SW 1271 (cell line): ENCODE measurements at regions not wholly inside any gene's neighbourhood (a gene's known extent, or its start where the extent isn't known, plus 50 kb on each side); places are given as distances from the start of the nearest gene placed in this dataset.
"Not testable (repeated sequence)": the region's sequence is repeated elsewhere in the genome, so short reads cannot be mapped to it uniquely, and the experiment has no call there.

Experiments
- DNase-seq, 2 experiments: peaks; one replicate each; lab custom pipeline; 2025; lab: John Stamatoyannopoulos, UW

DNA sequence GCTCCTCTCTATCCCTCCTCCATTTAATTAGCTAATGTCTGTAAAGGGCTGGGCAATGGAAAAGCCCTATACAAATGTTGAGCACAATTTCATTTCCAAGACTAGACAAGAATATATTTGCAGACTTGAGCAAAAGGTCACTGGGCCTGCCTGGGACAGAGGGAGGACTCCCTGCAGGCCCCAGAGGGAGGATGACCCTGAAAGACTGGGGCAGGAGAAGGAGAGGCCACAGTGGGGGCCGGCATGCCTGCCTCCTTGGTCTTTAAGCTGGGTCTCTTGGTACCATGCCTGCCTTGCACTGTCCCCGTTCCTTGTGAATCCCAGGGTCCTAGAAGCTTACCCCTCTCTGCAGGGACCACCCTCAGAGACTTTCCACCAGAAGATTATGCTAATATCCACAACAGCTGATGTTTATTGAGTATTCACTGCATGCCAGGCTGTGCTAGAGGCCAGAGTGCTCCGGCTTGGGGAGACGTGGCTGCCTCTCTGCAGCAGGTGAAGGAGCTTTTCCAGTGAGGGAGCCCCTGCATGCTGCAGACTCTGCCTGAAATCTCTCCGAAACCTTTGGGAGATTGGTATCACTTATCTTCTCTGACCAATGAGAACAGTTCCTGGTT is 72.7 kb upstream of the HSPA9 start:
- DNase-seq: no peak

DNA sequence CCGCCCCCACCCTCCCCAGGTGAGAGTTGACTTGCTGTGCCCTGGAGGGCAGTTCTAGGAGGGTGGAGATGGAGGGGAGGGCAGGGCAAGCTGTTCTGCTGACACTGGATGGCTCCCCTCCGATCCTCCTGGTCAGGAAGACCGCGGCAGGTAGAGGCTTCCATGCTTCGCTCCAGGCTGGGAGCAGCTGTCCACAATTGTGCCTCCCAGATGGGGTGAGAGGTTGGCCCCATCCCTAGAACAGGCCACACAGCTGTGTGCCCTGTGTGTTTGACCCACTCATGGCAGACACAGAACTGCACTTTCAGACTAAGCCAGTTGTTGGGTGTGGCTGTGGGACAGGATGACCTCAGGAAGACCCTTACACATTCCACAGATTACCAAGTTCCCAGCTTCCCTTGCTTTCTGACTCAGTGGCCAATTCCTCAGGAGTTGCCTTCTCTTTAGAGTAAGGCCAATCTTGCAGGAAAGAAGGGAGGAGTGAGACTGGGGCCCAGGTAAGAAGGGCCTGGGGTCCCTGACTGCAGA is 72.1 kb upstream of the HSPA9 start:
- DNase-seq: no peak

DNA sequence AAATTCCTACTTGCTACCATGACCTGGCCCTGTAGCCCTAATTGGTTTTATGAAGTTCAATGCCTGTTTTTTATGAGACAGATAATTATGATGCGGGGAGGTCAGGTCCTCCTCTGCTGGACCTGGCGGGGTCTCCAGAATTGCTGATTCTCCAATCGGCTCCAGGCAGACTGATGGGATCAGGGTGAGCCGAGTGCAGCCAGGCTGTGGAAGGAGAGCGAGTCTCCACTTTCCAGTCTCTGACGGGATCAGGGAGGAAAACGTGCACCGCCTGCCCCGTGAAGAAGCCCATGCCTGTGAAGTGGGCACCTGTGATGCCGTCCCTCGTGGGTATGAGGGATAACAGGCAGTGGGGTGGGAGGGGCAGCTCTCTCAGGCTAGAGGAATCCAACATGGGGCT is 71.5 kb upstream of the HSPA9 start:
- no peak for DNase-seq

DNA sequence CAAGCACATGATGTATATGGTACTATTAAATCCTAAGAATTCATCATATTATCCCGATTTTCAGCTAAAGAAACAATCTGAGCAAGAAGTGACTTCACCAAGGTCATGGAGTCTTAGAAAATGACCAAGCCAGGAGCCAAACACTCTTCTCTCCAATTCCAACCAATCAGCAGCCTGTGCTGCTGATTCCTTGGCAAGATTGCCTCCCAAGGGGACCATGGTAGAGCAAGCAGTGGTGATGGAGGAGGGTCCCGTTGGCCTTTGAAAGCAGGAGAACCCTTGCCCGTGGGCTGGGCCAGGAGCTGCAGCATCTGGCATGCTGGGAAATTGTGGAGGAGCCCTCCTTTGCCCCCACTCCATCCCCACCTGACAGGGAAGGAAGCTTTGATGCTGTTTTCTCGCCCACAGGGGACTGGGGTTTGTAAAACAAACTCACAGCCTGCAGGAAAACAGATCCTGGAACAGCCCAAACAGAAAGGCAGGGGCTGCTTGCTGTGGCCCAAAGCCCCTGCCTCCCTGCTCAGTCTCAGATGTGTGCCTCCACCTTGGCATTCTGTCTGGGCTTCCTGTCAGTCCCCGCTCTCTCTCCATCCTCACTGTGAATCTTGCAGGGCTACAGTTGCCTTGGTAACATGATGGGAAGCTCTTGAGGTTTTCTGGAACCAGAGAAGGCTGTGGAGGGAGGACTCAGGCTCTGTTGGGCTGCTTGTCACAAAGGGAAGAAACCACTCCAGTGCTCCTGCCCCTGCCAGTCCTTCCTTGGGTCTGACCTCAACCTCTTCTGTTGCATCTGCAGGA is 70.8 kb upstream of the HSPA9 start:
- DNase-seq: no peak

DNA sequence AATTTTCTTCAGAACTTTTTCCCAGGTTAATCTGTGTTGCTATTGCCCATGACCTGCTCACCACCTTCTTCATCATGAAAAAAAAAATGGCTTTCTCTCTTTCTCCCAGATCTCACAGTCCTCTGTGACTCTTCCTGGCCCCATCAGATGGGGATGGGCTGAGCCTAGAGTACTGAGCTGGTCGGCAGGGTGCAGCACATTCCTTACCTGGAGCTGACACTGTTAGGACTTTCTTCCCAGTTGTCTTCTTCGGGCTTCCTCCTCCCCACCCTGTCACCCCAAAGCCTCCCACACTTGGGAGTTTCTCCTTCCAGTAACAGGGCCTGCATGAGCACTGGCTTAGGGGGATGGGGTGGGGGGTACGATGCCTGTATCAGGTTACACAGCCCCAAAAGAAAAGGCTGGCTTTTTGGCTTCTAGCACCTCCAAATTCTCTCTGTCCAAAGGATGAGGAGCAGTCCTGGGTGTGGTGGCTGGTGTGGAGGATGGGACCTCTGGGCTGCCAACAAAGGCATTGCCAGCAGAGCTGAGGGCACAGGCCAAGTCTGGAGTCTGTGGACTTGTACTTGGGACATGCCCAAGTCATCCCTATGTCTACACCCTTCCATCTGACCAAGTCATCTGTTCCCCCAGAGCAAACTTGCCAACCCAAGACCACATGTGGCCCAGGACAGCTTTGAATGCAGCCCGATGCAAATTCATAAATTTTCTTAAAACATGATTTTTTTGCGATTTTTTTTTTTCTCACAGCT is 68.0 kb upstream of the HSPA9 start:
- DNase-seq: no peak

DNA sequence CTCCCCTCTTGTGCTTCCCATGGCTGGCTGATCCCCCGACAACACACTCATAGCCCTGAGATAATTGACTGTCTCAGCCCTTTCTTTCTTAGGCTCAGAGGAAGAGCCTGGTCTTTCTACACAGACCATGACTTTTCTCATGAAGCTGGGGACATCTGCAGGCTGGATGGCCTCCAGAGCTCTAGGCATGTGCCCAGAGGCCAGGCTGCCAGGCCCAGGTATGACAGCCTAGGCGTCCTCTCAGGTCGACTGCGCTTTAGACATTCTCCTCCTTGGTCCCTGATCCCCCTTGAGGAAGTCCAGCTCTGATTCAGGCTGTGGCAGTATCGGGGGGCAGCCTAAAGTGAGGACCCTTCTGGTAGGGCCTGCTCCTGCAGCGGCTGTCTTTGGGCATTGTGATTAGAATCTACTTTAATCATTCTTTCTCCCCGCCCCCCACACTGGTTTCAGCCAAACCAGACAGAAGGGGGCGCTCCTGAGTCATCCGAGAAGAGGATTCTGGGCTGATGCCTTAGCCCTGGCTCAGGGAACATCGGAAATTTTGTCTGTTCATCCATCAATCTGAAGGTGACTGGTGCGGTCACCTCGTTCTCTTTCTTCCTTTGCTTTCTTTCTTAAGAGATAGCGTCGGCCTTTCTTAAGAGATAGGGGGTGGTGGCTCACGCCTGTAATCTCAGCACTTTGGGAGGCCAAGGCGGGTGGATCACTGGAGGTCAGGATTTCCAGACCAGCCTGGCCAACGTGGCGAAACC is 66.5 kb upstream of the HSPA9 start:
- peak in 1 of 2 experiments; percentile 55 for DNase-seq

DNA sequence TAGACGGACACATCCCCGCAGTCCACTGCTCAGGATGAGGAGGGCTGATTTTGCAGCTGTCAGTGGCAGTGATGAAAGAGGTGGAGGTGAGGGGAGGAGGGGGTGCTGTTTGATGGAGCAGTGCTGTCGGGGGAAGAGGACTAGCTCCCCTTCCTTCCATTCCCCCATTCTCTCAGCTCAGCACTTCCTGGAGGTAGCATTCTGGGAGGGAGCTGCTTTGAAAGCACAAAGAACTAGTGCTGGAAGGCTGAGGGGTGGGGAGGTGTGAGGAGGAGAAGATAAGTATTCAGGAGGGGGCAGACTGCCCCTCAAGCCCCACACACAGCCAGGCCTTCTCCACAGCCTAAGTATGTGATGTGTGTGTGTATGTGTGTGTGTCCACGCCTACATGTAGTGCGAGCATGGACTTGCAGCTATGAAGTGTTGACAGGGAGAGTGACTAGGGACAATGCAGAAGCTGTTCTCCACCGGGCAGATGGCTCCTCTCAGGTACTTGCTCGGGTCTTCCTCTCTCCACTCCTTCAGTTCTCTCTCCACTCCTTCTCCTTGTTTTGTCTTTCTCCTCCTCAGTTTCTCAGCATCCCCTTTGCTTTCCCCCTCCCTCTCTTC is 65.5 kb upstream of the HSPA9 start:
- no peak for DNase-seq

DNA sequence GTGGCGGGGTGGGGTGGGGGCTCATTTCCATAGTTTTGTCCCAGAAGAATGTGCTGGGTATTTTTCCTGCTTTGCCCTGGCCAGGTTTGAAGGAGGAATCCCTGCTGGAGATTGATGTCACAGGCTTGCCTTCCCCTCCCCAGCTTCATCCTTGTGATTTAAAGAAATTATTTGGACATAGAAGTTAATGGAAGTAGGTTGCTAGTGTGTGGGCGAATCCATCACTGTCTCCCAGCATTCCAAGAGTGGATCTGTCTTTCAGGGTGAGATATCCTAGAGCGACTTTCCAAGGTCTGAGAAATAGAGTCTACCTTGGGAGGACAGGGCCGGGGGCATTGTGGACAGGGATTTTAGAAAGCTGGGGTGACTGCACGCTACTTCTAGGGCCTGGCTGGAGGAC is 64.9 kb upstream of the HSPA9 start:
- no peak for DNase-seq

DNA sequence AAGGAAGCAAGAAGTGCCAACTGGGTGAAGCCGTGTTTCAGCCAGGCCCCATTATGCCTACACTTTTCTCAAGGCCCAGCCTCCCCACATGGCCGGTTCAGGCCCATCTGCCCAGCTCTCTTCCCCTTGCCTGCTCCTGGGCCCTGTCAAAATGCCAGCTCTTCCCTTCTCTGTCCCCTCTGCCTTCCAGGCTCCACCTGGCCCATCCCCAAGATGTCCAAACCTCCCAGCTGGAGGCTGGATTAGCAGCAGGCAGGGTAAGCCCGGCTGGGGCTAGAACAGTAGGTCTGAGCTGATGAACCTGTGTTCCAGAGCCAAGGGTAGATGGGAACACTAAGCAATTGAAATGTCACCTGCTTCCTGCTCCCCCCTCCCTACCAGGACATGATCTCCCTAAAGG is 64.1 kb upstream of the HSPA9 start:
- no peak for DNase-seq

DNA sequence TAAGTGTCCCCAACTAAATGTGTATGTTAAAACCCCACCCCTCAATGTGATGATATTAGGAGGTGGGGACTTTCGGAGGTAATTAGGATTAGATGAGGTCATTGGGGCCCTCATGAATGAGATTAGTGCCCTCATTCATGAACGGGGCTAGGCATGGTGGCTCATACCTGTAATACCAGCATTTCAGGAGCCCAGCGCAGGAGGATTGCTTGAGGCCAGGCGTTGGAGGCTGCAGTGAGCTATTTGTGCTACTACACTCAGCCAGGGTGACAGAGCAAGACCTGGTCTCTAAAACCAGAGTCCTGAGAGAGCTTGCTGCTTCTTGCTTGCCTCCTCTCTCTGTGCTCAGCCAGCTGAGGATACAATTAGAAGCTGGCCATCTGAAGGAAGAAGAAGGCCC is 62.1 kb upstream of the HSPA9 start:
- DNase-seq: no peak

DNA sequence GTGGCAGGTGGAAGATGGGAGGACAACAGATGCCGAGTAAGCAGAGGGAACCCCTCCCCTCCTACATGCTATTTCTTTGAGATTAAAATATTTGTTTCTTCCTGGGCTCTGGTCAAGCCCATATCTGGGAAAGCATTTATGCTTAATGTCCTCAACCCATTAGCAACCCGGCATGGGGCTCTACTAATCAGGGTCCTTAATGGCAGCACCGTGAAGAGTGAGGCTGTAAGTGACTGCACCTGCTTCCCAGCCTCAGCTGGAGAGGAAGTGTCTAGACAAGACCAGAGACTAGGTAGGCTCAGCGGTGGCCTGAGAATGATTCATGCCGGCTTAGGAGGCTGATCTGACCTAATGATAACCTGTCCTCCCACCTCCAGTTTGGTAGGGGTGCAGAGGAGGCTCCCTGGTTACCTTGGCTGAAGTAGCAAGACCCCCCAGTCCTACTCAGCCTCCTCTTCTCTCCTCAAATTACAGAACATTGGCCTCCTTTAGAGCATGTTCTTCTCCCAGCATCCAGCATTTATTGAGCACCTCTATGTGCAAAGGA is 61.3 kb upstream of the HSPA9 start:
- DNase-seq: no peak

DNA sequence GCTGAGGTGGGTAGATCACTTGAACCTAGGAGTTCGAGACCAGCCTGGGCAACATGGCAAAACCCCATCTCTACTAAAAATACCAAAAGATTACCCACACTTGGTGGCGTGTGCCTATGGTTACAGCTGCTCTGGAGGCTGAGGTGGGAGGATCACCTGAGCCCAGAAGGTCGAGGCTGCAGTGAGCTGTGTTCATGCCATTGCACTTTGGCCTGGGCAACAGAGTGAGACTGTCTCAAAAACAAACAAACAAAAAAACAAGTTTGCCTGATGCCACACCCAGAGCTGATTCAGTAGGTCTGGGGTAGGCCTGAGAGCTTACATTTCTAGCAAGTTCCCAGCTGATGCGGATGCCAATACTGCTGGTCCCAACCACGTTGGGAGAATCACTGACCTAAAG is 60.5 kb upstream of the HSPA9 start:
- DNase-seq: no peak

DNA sequence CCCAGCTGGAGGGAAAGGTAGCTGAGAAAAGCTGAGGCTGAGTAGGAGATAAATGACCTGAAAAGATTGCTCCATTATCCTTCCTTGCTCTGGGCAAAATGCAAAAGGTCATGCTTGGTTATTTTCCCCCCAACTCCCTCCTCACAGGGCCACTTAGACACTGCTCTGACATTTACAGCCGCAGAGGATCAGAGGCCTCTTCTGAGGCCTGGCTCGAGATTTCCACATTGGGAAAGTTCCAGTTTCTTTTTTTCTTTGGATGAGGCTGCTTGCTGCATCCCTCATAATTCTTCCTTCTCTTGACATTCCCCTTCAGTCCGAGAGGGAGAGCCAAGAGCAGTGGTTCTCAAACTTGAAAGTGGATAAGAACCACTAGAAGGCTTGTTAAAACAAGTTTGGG is 60.1 kb upstream of the HSPA9 start:
- no peak for DNase-seq

DNA sequence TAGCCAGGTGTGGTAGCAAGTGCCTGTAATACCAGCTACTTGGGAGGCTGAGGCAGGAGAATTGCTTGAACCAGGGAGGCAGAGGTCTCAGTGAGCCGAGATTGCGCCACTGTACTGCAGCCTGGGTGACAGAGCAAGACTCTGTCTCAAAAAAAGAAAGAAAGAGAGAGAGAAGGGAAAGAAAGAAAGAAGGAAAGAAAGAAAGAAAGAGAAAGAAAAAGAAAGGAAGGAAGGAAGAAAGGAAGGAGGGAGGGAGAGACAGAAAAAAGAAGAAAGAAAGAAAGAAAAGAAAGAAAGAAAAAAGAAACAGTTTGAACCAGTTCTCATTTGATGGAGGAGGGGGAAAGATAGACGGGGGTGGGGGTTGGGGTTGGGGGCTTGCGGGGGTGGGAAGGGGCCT is 59.6 kb upstream of the HSPA9 start:
- not testable (repeated sequence) for DNase-seq

DNA sequence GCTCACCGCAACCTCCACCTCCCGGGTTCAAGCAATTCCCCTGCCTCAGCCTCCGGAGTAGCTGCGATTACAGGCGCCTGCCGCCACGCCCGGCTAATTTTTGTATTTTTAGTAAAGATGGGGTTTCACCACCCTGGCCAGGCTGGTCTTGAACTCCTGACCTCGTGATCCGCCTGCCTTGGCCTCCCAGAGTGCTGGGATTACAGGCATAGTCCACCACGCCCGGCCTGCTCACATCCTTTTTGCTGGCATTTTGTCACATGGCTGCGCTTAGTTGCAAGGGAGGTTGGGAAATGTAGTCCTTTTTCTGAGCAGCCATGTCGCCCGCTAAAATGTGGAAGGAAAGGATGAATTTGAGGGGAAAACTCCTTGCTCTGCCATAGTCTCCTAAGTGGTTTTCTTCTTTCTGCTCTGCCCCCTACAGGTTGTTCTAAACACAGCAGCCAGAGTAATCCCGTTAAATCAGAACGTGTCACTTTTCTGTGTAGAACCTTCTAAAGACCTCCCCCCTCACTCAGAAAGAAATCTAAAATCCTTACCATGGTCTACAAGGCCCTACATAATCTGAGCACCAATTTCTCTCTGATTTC is 57.8 kb upstream of the HSPA9 start:
- peak; percentile 78 to 84 for DNase-seq

DNA sequence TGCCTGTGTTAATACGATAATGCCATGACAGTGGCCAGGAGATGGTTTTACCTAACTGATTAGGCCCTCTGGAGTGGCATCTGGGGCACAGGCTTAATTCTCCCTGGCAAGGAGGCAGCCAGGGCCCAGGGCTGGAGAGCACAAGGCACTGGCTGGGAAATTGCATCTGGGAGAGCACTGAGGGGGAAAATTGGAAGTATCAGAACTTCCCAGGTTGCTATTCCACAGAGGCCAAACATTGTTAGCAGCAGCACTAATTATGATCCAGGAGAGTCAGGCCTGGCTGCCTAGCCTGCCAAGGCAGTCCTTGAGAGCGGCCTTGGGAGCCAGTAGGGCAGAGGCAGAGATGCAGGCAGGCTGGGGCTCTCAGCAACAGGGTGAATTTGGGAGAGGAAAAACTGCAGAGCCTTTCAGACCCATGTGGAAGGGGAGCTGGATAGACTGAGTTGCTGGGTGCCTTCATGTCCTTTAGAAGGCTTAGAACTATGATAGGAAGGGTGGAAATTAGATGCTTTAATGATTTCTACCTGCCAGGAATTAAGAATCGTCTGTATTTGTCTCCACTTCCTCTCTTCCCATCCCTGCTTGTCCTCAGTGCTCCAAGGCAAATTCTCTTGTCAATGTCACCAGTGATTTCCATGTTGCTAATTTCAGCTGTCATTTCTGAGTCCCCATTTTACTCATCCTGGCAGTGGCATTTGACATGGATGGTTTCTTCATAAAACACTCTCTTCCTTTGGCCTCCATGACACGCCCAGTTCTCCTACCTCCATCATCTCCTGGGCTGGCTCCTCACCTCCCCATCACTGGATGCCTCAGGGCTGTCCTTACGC is 56.1 kb upstream of the HSPA9 start:
- DNase-seq: no peak

DNA sequence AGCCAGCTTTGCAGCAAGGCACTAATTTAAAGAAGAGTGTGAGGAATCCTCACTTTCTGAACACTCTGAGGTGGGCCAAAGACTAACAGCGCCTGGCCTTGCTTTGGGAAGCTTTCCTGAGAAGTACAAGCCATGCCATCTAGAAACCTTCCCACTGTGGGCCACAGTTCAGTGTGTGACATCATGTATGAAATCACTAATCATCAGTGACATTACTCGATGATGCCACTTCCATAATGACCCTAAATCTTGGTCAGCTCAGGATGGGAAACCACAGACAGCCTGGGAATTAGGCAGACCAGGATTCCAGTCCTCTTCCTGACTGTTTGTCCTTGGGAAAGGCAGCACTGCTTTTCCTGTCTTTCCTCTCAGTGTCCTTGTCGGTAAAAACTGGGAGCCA is 54.2 kb upstream of the HSPA9 start:
- DNase-seq: no peak

DNA sequence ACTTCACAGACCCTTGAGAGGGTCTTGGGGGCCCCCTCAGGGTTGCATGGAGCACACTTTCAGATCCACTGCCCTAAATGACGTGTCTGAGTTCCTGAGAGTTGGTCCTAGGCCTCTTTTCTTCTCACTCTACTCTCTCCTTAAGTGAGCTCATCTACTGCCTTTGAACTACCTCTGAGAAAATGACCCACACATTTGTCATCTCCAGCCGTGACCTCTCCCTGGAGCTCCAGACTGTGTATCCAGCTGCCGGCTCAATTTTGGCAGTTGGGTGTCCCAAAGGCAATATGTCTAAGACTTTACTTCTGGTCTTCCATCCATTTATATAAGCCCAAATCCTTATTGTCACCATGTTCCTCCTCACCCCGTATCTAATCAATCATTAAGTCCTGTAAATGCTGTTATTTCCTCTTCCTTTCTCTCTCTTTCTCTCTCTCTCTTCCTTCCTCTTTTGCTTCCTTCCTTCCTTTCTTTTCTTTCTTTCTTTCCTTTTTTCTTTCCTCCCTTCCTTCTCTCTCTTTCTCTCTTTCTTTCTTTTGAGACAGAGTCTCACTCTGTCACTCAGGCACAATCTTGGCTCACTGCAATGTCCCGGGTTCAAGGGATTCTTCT is 51.2 kb upstream of the HSPA9 start:
- peak in 1 of 2 experiments; percentile 11 for DNase-seq

DNA sequence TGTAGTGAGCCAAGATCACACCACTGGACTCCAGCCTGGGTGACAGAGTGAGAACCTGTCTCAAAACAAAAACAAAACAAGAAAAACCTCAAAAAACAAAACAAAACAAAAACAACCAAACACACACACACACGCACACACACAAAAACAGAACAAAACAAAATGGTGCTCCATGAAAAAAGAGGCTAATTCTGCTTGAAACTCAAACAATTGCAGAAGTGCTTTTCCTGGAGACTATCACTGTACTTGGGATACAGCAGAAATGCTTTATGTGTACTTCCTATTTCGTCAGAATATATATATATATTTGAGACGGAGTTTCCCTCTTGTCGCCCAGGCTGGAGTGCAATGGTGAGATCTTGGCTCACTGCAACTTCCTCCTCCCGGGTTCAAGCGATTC is 49.9 kb upstream of the HSPA9 start:
- no peak for DNase-seq
